ENCODE measurements at regions not wholly inside any gene's neighbourhood (a gene's known extent, or its start where the extent isn't known, plus 50 kb on each side); places are given as distances from the start of the nearest gene placed in this dataset.

- Histone ChIP-seq H2BK20ac (ENCODE audit: low read depth, low read length) (no peak overlapping the region), H4K8ac (ENCODE audit: low read depth in 2 of 2, low read length in 2 of 2) (no peak overlapping the region), H3K79me1 (ENCODE audit: low read depth in 1 of 2, low read length in 2 of 2) (no peaks in the 10 kb centered on the region), H3K36me3 (ENCODE audit: control insufficient read depth, insufficient read depth, low read length) (no peaks in the 10 kb centered on the region), H2AK9ac (replicated peaks; ENCODE audit: low read depth, low read length, poor library complexity) (no peak overlapping the region), H3K4ac (ENCODE audit: low read depth, low read length) (no peak overlapping the region), H3K9ac (ENCODE audit: low read depth, low read length) (no peak overlapping the region), H2AFZ (replicated peaks; ENCODE audit: low read length, poor library complexity) (no peak overlapping the region), H3K56ac (ENCODE audit: extremely low read depth, insufficient read depth, low read length) (no peak overlapping the region), H2BK5ac (ENCODE audit: low read depth, low read length, poor library complexity, severe bottlenecking) (no peak overlapping the region), H3K4me2 (ENCODE audit: low read depth, low read length) (no peak overlapping the region), H3K23ac (ENCODE audit: low read depth, low read length) (no peak overlapping the region), H3K18ac (ENCODE audit: low read depth, low read length) (no peak overlapping the region), H3K27ac (ENCODE audit: insufficient read depth, low read length) (no peak overlapping the region), H3K9me1 (ENCODE audit: insufficient read depth, low read length) (no peaks in the 10 kb centered on the region), H3K27me3 (ENCODE audit: control insufficient read depth, insufficient read depth, low read length) (no peaks in the 10 kb centered on the region), H3K4me1 (ENCODE audit: control insufficient read depth, insufficient read depth, low read length) (no peaks in the 10 kb centered on the region), H4K20me1 (ENCODE audit: insufficient read depth, low read length) (no peaks in the 10 kb centered on the region), H2BK120ac (ENCODE audit: low read depth, low read length) (no peak overlapping the region), H2BK15ac (ENCODE audit: low read depth, low read length) (no peak overlapping the region), H3K4me3 (ENCODE audit: insufficient read depth, low read depth, low read length) (no peak overlapping the region), H3K9me3 (ENCODE audit: control insufficient read depth, insufficient read depth, low read length) (no peaks in the 10 kb centered on the region), H2AK5ac (ENCODE audit: low read depth, low read length) (no peak overlapping the region), H4K5ac (ENCODE audit: low read depth, low read length) (no peak overlapping the region), H4K91ac (ENCODE audit: insufficient read depth, low read depth, low read length) (no peak overlapping the region), H3K14ac (replicated peaks; ENCODE audit: low read depth, low read length) (no peak overlapping the region)
- dilution Hi-C loops (cut with HindIII; ENCODE audit: low sequenced_read_pairs, unreplicated experiment) (no loop called here), in situ Hi-C loops (cut with MboI; ENCODE audit: low sequenced_read_pairs) (no loop called here), intact Hi-C loops (cut with micrococcal nuclease) (no loop called here)
- POLR2A ChIA-PET (ENCODE audit: unreplicated experiment): no interaction called here
- ATAC-seq (ENCODE audit: low read depth) (no peak), DNase-seq (no peak)
- CTCF ChIA-PET: no interaction called here
- WGBS, 2 experiments (ENCODE audit: extremely low coverage in 2 of 2, insufficient read length in 1 of 2): no CpG with 5 or more reads among the region's 3 CpGs
- TF ChIP-seq RCOR1 (IDR thresholded peaks at IDR 0.05; ENCODE audit: insufficient replicate concordance, low read length) (no peak), SMC3 (IDR thresholded peaks at IDR 0.05; ENCODE audit: low read depth, low read length) (no peak), RAD21 (IDR thresholded peaks at IDR 0.05; ENCODE audit: low read length) (no peak), MAFK (IDR thresholded peaks at IDR 0.05; ENCODE audit: low read depth, low read length) (no peak), FOS (IDR thresholded peaks at IDR 0.05; ENCODE audit: low read depth, low read length) (no peak), BHLHE40 (IDR thresholded peaks at IDR 0.05; ENCODE audit: low read depth, low read length) (no peak), CHD1 (IDR thresholded peaks at IDR 0.05; ENCODE audit: low read depth, low read length) (no peak), MAZ (IDR thresholded peaks at IDR 0.05; ENCODE audit: borderline replicate concordance, low read depth, low read length) (no peak), MXI1 (IDR thresholded peaks at IDR 0.05; ENCODE audit: borderline replicate concordance, low read depth, low read length) (no peak), ELK1 (IDR thresholded peaks at IDR 0.05; ENCODE audit: borderline replicate concordance, low read depth, low read length) (no peak), CTCF (conservative IDR thresholded peaks at IDR 0.05; ENCODE audit: low read depth, low read length) (no peak), RFX5 (IDR thresholded peaks at IDR 0.05; ENCODE audit: low read depth, low read length) (no peak), POLR2A (IDR thresholded peaks at IDR 0.05; ENCODE audit: low read depth, low read length) (no peak), CEBPB (IDR thresholded peaks at IDR 0.05; ENCODE audit: low read depth, low read length) (no peak), USF2 (IDR thresholded peaks at IDR 0.05; ENCODE audit: low read depth, low read length) (no peak)
- no TSS peak for BruUV-seq (replicated peaks)
Measured at GRCh38 chr5:155822177-155822576, 504.8 kb upstream of the SGCD start.
